Upper lobe of right lung (tissue), 1 donor: ENCODE measurements at regions not wholly inside any gene's neighbourhood (a gene's known extent, or its start where the extent isn't known, plus 50 kb on each side); places are given as distances from the start of the nearest gene placed in this dataset.

Source experiments
- ATAC-seq: fragments of 200-7000 bp; cut with Tn5 transposase; one replicate; pipeline ENCODE4 v1.9.1; 2020; ENCODE audit warnings: mild to moderate bottlenecking, moderate library complexity
- DNase-seq: peaks from one replicate; pipeline ENCODE4 v3.0.0-alpha.2; 2020
- H3K27ac ChIP-seq: fragments of 200-600 bp; one replicate; pipeline ENCODE4 v1.8.0; 2022
- H3K27me3 ChIP-seq: fragments of 200-600 bp; one replicate; pipeline ENCODE4 v1.8.0; 2022; ENCODE audit warnings: mild to moderate bottlenecking
- H3K36me3 ChIP-seq: fragments of 200-600 bp; one replicate; pipeline ENCODE4 v1.8.0; 2022
- H3K4me1 ChIP-seq: fragments of 200-600 bp; one replicate; pipeline ENCODE4 v1.8.0; 2022
- H3K4me3 ChIP-seq: fragments of 200-600 bp; one replicate; pipeline ENCODE4 v1.8.0; 2022; ENCODE audit warnings: mild to moderate bottlenecking
- H3K9me3 ChIP-seq: fragments of 200-600 bp; one replicate; pipeline ENCODE4 v1.8.0; 2022
- CTCF ChIP-seq: fragments of 200-600 bp; IDR thresholded peaks from one replicate; pipeline ENCODE4 v1.8.0; 2022; ENCODE audit warnings: antibody characterized with exemption
- intact Hi-C: fragments of 100-400 bp; cut with DNase I; formaldehyde crosslinking; loops from one replicate; pipeline ENCODE4 v1.11.0; 2022
- donor health status: DM: no; HTN: yes; CAD: no; lungs with severe emphysema.

GRCh38 chr18:60570172-60570571 is 197.6 kb upstream of the MC4R start:
- DNase-seq = no peak
- H3K4me3 ChIP-seq = no peak overlapping the region
- TF ChIP-seq CTCF = no peak
- ATAC-seq = no peak
- H3K9me3 ChIP-seq = no peaks in the 10 kb centered on the region
- no peak overlapping the region for H3K27ac ChIP-seq
- no peaks in the 10 kb centered on the region for H3K27me3 ChIP-seq
- no peaks in the 10 kb centered on the region for H3K4me1 ChIP-seq
- no peaks in the 10 kb centered on the region for H3K36me3 ChIP-seq
- intact Hi-C loops = no loop called here

- ATAC-seq = no peak
Observed at GRCh38 chr18:60577457-60577856, 204.9 kb upstream of the MC4R start.

DNA sequence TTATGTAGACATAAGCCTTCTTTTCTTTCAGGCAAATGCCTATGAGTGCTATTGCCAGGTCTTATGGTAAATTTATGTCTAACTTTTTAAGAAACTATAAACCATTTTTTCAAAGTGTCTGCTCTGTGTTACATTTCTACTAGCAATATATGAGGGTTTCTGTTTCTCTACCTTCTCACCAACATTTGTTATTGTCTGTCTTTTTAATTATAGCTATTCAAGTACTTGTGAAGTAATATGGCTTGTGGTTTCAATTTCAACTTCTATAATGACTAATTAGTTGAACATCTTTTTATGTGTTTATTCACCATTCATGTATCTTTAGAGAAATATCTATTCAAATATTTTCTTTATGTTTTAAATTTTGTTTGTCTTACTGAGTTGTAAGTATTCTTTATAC is 213.1 kb upstream of the MC4R start:
- Histone ChIP-seq H3K27ac (no peak overlapping the region), H3K4me1 (no peaks in the 10 kb centered on the region), H3K27me3 (no peaks in the 10 kb centered on the region), H3K36me3 (no peaks in the 10 kb centered on the region), H3K9me3 (no peaks in the 10 kb centered on the region), H3K4me3 (no peak overlapping the region)
- no peak for ATAC-seq
- no peak for DNase-seq
- intact Hi-C loops = no loop called here
- no peak for TF ChIP-seq CTCF

More at GRCh38 chr18:60577457-60577856, 204.9 kb upstream of the MC4R start:
- no peaks in the 10 kb centered on the region for H3K9me3 ChIP-seq
- DNase-seq = no peak
- H3K27ac ChIP-seq = no peak overlapping the region
- intact Hi-C loops = no loop called here
- H3K27me3 ChIP-seq = no peaks in the 10 kb centered on the region
- no peak for TF ChIP-seq CTCF
- no peaks in the 10 kb centered on the region for H3K4me1 ChIP-seq
- no peaks in the 10 kb centered on the region for H3K36me3 ChIP-seq
- H3K4me3 ChIP-seq = no peak overlapping the region

DNA sequence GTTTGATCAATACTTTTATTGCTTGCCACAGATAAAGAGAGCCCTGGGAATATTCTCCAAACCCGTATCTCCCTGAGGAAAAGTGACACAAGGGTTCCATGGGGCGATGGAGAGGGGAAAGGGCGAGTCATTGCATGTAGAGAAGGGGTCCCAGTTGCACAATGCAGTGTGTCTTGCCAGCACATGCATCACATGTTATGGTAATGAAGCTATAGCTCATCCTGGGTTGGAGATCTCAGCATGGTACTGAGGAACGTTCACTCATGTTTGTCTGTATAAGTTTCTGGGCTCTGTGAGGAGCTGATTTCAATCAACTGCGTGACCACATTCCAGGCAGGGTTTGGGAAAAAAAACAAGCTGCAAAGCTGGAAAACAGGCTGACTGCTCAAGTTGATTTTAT is 220.7 kb upstream of the MC4R start:
- Histone ChIP-seq H3K4me1 (no peaks in the 10 kb centered on the region), H3K27ac (no peak overlapping the region), H3K27me3 (no peaks in the 10 kb centered on the region), H3K9me3 (no peaks in the 10 kb centered on the region), H3K36me3 (no peaks in the 10 kb centered on the region), H3K4me3 (no peak overlapping the region)
- DNase-seq (no peak), ATAC-seq (no peak)
- intact Hi-C loops = no loop called here
- TF ChIP-seq CTCF = no peak

- Histone ChIP-seq H3K36me3 (no peaks in the 10 kb centered on the region), H3K9me3 (no peaks in the 10 kb centered on the region), H3K27me3 (no peaks in the 10 kb centered on the region), H3K4me3 (no peak overlapping the region), H3K4me1 (no peaks in the 10 kb centered on the region), H3K27ac (no peak overlapping the region)
- no peak for TF ChIP-seq CTCF
- no peak for ATAC-seq
- no peak for DNase-seq
- intact Hi-C loops = no loop called here
Observed at GRCh38 chr18:60596928-60597327, 224.4 kb upstream of the MC4R start.

GRCh38 chr18:60599267-60599666 is 226.7 kb upstream of the MC4R start:
- Histone ChIP-seq H3K4me1 (no peaks in the 10 kb centered on the region), H3K36me3 (no peaks in the 10 kb centered on the region), H3K27me3 (no peaks in the 10 kb centered on the region), H3K27ac (no peak overlapping the region), H3K9me3 (no peaks in the 10 kb centered on the region), H3K4me3 (no peak overlapping the region)
- intact Hi-C loops = no loop called here
- DNase-seq (no peak), ATAC-seq (no peak)
- no peak for TF ChIP-seq CTCF
